ENCODE measurements at regions not wholly inside any gene's neighbourhood (a gene's known extent, or its start where the extent isn't known, plus 50 kb on each side); places are given as distances from the start of the nearest gene placed in this dataset.
"Not testable (repeated sequence)": the region's sequence is repeated elsewhere in the genome, so short reads cannot be mapped to it uniquely, and the experiment has no call there.

GRCh38 chr11:36738292-36738861 lies 140.3 kb upstream of the RAG2 start:
- no peak overlapping the region for H3K4me3 ChIP-seq (ENCODE audit: low read length in 2 of 2)
- intact Hi-C loops (cut with micrococcal nuclease): no loop called here
- H3K27ac ChIP-seq (ENCODE audit: low read depth, low read length): no peak overlapping the region
- Mint-ChIP-seq H3K4me3 (no peak overlapping the region), H3K9me3 (no peaks in the 10 kb centered on the region), H3K4me1 (no peaks in the 10 kb centered on the region), H3K27me3 (peaks cover 10 to 15% of the 10 kb centered on the region in 2 donors), H3K36me3 (no peaks in the 10 kb centered on the region), H3K27ac (no peak overlapping the region)
- H3K9me3 ChIP-seq (ENCODE audit: control insufficient read depth in 1 of 2, low read length in 2 of 2): no peaks in the 10 kb centered on the region
- no peak for DNase-seq
- POLR2A ChIA-PET (ENCODE audit: partially characterized antibody): no interaction called here
- no peaks in the 10 kb centered on the region for H3K4me1 ChIP-seq (ENCODE audit: insufficient read depth, low read length)
- no peaks in the 10 kb centered on the region for H3K27me3 ChIP-seq (ENCODE audit: insufficient read depth, low read length)
- H3K36me3 ChIP-seq (ENCODE audit: insufficient read depth, low read length): no peaks in the 10 kb centered on the region
- CTCF ChIA-PET (ENCODE audit: partially characterized antibody): interaction anchor here (0.9 to 5.8 kb wide), 5 partner anchors 8 to 174 kb away, joined by 3 to 106 read pairs (median 9); no protein-coding TSS in a partner anchor

DNA sequence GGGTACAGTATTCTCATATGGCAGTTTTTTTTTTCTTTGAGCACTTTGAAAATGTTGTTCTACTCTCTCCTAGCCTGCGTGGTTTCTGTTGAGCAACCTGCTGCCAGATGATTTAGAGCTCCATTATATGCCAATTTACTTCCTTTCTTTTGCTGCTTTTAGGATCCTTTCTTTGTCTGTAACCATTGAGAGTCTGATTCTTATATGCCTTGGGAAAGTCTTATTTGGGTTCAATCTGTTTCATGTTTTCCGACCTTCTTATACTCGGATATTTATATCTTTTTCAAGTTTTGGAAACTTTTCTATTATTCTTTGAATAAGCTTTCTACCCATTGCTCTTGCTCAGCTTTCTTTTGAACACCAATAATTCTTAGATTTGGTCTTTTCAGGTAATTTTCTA lies 138.1 kb upstream of the RAG2 start:
- H3K27ac Mint-ChIP-seq: no peak overlapping the region
- no peaks in the 10 kb centered on the region for H3K36me3 Mint-ChIP-seq
- no peaks in the 10 kb centered on the region for H3K4me1 Mint-ChIP-seq
- CTCF ChIA-PET (ENCODE audit: partially characterized antibody): interaction anchor here (1.6 to 5.8 kb wide), 4 partner anchors 9 to 172 kb away, joined by 4 to 106 read pairs (median 7); no protein-coding TSS in a partner anchor
- H3K27me3 Mint-ChIP-seq: peaks cover 10 to 12% of the 10 kb centered on the region in 2 donors
- no peak overlapping the region for H3K27ac ChIP-seq (ENCODE audit: low read depth, low read length)
- no peaks in the 10 kb centered on the region for H3K27me3 ChIP-seq (ENCODE audit: insufficient read depth, low read length)
- no peak for DNase-seq
- H3K4me3 Mint-ChIP-seq: no peak overlapping the region
- no peaks in the 10 kb centered on the region for H3K36me3 ChIP-seq (ENCODE audit: insufficient read depth, low read length)
- no peaks in the 10 kb centered on the region for H3K4me1 ChIP-seq (ENCODE audit: insufficient read depth, low read length)
- H3K9me3 Mint-ChIP-seq: no peaks in the 10 kb centered on the region
- intact Hi-C loops (cut with micrococcal nuclease): no loop called here
- H3K4me3 ChIP-seq (ENCODE audit: low read length in 2 of 2): no peak overlapping the region
- POLR2A ChIA-PET (ENCODE audit: partially characterized antibody): no interaction called here
- no peaks in the 10 kb centered on the region for H3K9me3 ChIP-seq (ENCODE audit: control insufficient read depth in 1 of 2, low read length in 2 of 2)

- H3K27me3 ChIP-seq (ENCODE audit: insufficient read depth, low read length); DNase-seq; H3K4me1 ChIP-seq (ENCODE audit: insufficient read depth, low read length); H3K36me3 ChIP-seq (ENCODE audit: insufficient read depth, low read length); H3K27ac Mint-ChIP-seq; H3K9me3 ChIP-seq (ENCODE audit: control insufficient read depth in 1 of 2, low read length in 2 of 2); POLR2A ChIA-PET (ENCODE audit: partially characterized antibody); H3K36me3 Mint-ChIP-seq; H3K4me3 Mint-ChIP-seq; H3K27ac ChIP-seq (ENCODE audit: low read depth, low read length); H3K4me1 Mint-ChIP-seq; H3K27me3 Mint-ChIP-seq; intact Hi-C loops (cut with micrococcal nuclease); H3K4me3 ChIP-seq (ENCODE audit: low read length in 2 of 2); H3K9me3 Mint-ChIP-seq: not testable (repeated sequence)
- CTCF ChIA-PET (ENCODE audit: partially characterized antibody): interaction anchor here (1.1 to 4.3 kb wide), 2 partner anchors 11 to 13 kb away, joined by 3 to 17 read pairs; no protein-coding TSS in a partner anchor
These were observed 135.7 kb upstream of the RAG2 start for GRCh38 chr11:36733721-36734120.

DNA sequence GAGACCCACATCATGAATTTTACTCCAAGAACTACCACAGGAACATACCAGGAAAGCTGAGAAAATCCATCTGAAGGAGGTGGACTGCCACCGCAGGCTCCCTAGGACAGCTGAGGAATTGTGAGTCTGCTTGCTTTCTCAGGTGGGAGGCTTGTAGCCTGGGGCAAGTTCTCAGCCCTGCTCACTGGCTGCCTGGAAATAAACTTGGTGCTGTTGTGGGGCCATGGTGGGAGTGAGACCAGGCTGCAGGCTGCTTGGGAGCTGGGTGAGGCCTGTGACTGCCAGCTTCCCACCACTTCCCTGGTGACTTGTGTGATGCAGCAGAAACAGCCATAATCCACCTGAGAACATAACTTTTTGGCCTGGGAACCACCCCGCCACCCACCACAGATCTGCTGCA lies 132.7 kb upstream of the RAG2 start:
- no peaks in the 10 kb centered on the region for H3K4me1 ChIP-seq (ENCODE audit: insufficient read depth, low read length)
- no peaks in the 10 kb centered on the region for H3K9me3 ChIP-seq (ENCODE audit: control insufficient read depth in 1 of 2, low read length in 2 of 2)
- intact Hi-C loops (cut with micrococcal nuclease): no loop called here
- no peaks in the 10 kb centered on the region for H3K9me3 Mint-ChIP-seq
- CTCF ChIA-PET (ENCODE audit: partially characterized antibody): interaction anchor here (1.4 to 4.3 kb wide), 3 partner anchors 8 to 28 kb away, joined by 3 to 17 read pairs (median 9); no protein-coding TSS in a partner anchor
- H3K4me3 Mint-ChIP-seq: no peak overlapping the region
- peaks cover 8 to 11% of the 10 kb centered on the region in 2 donors for H3K27me3 Mint-ChIP-seq
- H3K4me3 ChIP-seq (ENCODE audit: low read length in 2 of 2): no peak overlapping the region
- H3K36me3 ChIP-seq (ENCODE audit: insufficient read depth, low read length): no peaks in the 10 kb centered on the region
- DNase-seq: no peak
- no peaks in the 10 kb centered on the region for H3K27me3 ChIP-seq (ENCODE audit: insufficient read depth, low read length)
- H3K4me1 Mint-ChIP-seq: no peaks in the 10 kb centered on the region
- no peaks in the 10 kb centered on the region for H3K36me3 Mint-ChIP-seq
- POLR2A ChIA-PET (ENCODE audit: partially characterized antibody): no interaction called here
- H3K27ac ChIP-seq (ENCODE audit: low read depth, low read length): no peak overlapping the region
- H3K27ac Mint-ChIP-seq: no peak overlapping the region

GRCh38 chr11:36729825-36730224 lies 131.8 kb upstream of the RAG2 start:
- Mint-ChIP-seq H3K27ac (no peak overlapping the region), H3K36me3 (no peaks in the 10 kb centered on the region), H3K4me3 (no peak overlapping the region), H3K9me3 (no peaks in the 10 kb centered on the region), H3K27me3 (peaks cover 8 to 13% of the 10 kb centered on the region in 2 donors), H3K4me1 (no peaks in the 10 kb centered on the region)
- no peak overlapping the region for H3K27ac ChIP-seq (ENCODE audit: low read depth, low read length)
- H3K4me3 ChIP-seq (ENCODE audit: low read length in 2 of 2): no peak overlapping the region
- intact Hi-C loops (cut with micrococcal nuclease): no loop called here
- H3K9me3 ChIP-seq (ENCODE audit: control insufficient read depth in 1 of 2, low read length in 2 of 2): no peaks in the 10 kb centered on the region
- ChIA-PET POLR2A (ENCODE audit: partially characterized antibody) (no interaction called here), CTCF (ENCODE audit: partially characterized antibody) (interaction anchor here (1.1 to 2.3 kb wide), 3 partner anchors 9 to 27 kb away, joined by 3 to 9 read pairs (median 3); no protein-coding TSS in a partner anchor)
- DNase-seq: no peak
- H3K36me3 ChIP-seq (ENCODE audit: insufficient read depth, low read length): no peaks in the 10 kb centered on the region
- H3K27me3 ChIP-seq (ENCODE audit: insufficient read depth, low read length): no peaks in the 10 kb centered on the region
- no peaks in the 10 kb centered on the region for H3K4me1 ChIP-seq (ENCODE audit: insufficient read depth, low read length)

GRCh38 chr11:36726420-36726819 lies 128.4 kb upstream of the RAG2 start:
- ChIA-PET CTCF (ENCODE audit: partially characterized antibody) (interaction anchor here (2.5 kb wide), 1 partner anchor 21 kb away, joined by 12 read pairs; no protein-coding TSS in a partner anchor), POLR2A (ENCODE audit: partially characterized antibody) (no interaction called here)
- Mint-ChIP-seq H3K4me3 (no peak overlapping the region), H3K27me3 (peaks cover 19 to 20% of the 10 kb centered on the region in 2 donors), H3K4me1 (no peaks in the 10 kb centered on the region), H3K36me3 (no peaks in the 10 kb centered on the region), H3K9me3 (no peaks in the 10 kb centered on the region), H3K27ac (no peak overlapping the region)
- H3K4me3 ChIP-seq (ENCODE audit: low read length in 2 of 2): no peak overlapping the region
- DNase-seq: no peak
- H3K9me3 ChIP-seq (ENCODE audit: control insufficient read depth in 1 of 2, low read length in 2 of 2): no peaks in the 10 kb centered on the region
- no peak overlapping the region for H3K27ac ChIP-seq (ENCODE audit: low read depth, low read length)
- no peaks in the 10 kb centered on the region for H3K4me1 ChIP-seq (ENCODE audit: insufficient read depth, low read length)
- intact Hi-C loops (cut with micrococcal nuclease): no loop called here
- H3K36me3 ChIP-seq (ENCODE audit: insufficient read depth, low read length): no peaks in the 10 kb centered on the region
- no peaks in the 10 kb centered on the region for H3K27me3 ChIP-seq (ENCODE audit: insufficient read depth, low read length)

DNA sequence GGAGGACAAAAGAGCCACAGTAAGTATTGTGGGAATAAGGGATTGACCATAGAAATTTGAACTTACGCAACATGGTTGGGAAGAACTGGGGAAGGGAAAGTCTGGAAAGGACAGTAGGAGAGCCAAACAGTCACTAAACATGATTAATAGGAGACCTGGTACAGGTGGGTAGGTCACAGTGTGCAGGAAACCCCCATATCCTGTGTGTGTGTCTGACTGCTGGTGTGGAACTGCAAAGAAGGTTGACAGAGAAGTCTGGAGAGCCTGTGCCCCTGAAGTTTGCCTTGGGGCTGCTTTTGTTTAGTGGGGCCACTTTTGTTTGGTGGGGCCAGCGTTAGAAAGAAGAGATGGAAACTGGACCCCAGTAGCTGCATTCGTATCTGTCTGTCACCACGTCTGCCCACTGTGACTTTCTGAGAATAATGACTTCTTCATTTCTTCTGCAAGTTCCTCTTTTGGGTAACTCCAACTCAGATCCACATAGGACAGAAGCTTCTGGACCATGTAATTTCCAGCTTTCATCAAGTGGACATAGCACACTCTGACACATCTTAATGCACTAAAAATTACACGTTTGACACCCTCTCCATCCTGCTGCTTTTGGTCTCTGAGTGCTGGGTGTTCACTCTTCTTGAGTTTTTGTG lies 126.8 kb upstream of the RAG2 start:
- Mint-ChIP-seq H3K4me3 (no peak overlapping the region), H3K27me3 (peaks cover 15 to 17% of the 10 kb centered on the region in 2 donors), H3K36me3 (no peaks in the 10 kb centered on the region), H3K4me1 (no peaks in the 10 kb centered on the region), H3K9me3 (no peaks in the 10 kb centered on the region), H3K27ac (no peak overlapping the region)
- Histone ChIP-seq H3K36me3 (ENCODE audit: insufficient read depth, low read length) (no peaks in the 10 kb centered on the region), H3K9me3 (ENCODE audit: control insufficient read depth in 1 of 2, low read length in 2 of 2) (no peaks in the 10 kb centered on the region), H3K27ac (ENCODE audit: low read depth, low read length) (no peak overlapping the region), H3K27me3 (ENCODE audit: insufficient read depth, low read length) (no peaks in the 10 kb centered on the region), H3K4me1 (ENCODE audit: insufficient read depth, low read length) (no peaks in the 10 kb centered on the region), H3K4me3 (ENCODE audit: low read length in 2 of 2) (no peak overlapping the region)
- ChIA-PET POLR2A (ENCODE audit: partially characterized antibody) (no interaction called here), CTCF (ENCODE audit: partially characterized antibody) (no interaction called here)
- DNase-seq: no peak
- intact Hi-C loops (cut with micrococcal nuclease): no loop called here

Measured in CD4-positive, alpha-beta memory T cell (primary cell).